Mucosa of descending colon (tissue), 3 donors: ENCODE measurements at regions not wholly inside any gene's neighbourhood (a gene's known extent, or its start where the extent isn't known, plus 50 kb on each side); places are given as distances from the start of the nearest gene placed in this dataset.

Experiments
- ATAC-seq: fragments of 200-7000 bp; cut with Tn5 transposase; one replicate; pipeline ENCODE4 v1.9.1; 2020; ENCODE audit warnings: mild to moderate bottlenecking, moderate library complexity
- DNase-seq, 3 donors: peaks; one replicate each; pipeline ENCODE4 v3.0.0-alpha.2; 2020
- H3K36me3 ChIP-seq: fragments of 200-600 bp; one replicate; pipeline ENCODE4 v1.8.0; 2021; ENCODE audit warnings: low read depth, mild to moderate bottlenecking
- H3K4me1 ChIP-seq: fragments of 200-600 bp; one replicate; pipeline ENCODE4 v1.8.0; 2021; ENCODE audit warnings: low read depth, mild to moderate bottlenecking
- H3K4me3 ChIP-seq: fragments of 200-600 bp; one replicate; pipeline ENCODE4 v1.8.0; 2021; ENCODE audit warnings: mild to moderate bottlenecking
- H3K9me3 ChIP-seq: fragments of 200-600 bp; one replicate; pipeline ENCODE4 v1.8.0; 2021; ENCODE audit warnings: mild to moderate bottlenecking
- CTCF ChIP-seq: fragments of 200-600 bp; IDR thresholded peaks from one replicate; pipeline ENCODE4 v1.8.0; 2022; ENCODE audit warnings: antibody characterized with exemption, mild to moderate bottlenecking
- intact Hi-C, 2 donors: fragments of 100-400 bp; cut with DNase I in 1 of 2; cut with micrococcal nuclease in 1 of 2; formaldehyde crosslinking; loops; one replicate each; pipeline versions ENCODE4 v1.11.0 to v1.11.1; 2022; cut with DNase I, micrococcal nuclease
- donor health status: DM: no; HTN: no; CAD: no; lungs with moderate emphysema.
- donor health status: DM: no; HTN: no; CAD: no.
- donor health status: DM: no; HTN: yes; CAD: no.

- no peak overlapping the region for H3K4me3 ChIP-seq
- DNase-seq (no peak), ATAC-seq (no peak)
- intact Hi-C loops, result no loop called here
- TF ChIP-seq CTCF, result no peak
- H3K36me3 ChIP-seq, result no peaks in the 10 kb centered on the region
- H3K4me1 ChIP-seq, result peaks cover 4% of the 10 kb centered on the region
- H3K9me3 ChIP-seq, result no peaks in the 10 kb centered on the region
These were observed 393.8 kb downstream of the PLK2 start for GRCh38 chr5:58066076-58066475.

- Histone ChIP-seq H3K36me3 (no peaks in the 10 kb centered on the region), H3K4me3 (no peak overlapping the region), H3K4me1 (peaks cover 4% of the 10 kb centered on the region), H3K9me3 (no peaks in the 10 kb centered on the region)
- DNase-seq (no peak), ATAC-seq (no peak)
- no peak for TF ChIP-seq CTCF
- intact Hi-C loops, result no loop called here
These were observed 395.1 kb downstream of the PLK2 start for GRCh38 chr5:58064801-58065200.

GRCh38 chr5:58060996-58061395 is 398.9 kb downstream of the PLK2 start:
- Histone ChIP-seq H3K4me1 (no peaks in the 10 kb centered on the region), H3K9me3 (no peaks in the 10 kb centered on the region), H3K4me3 (no peak overlapping the region), H3K36me3 (no peaks in the 10 kb centered on the region)
- intact Hi-C loops, result no loop called here
- DNase-seq, result no peak
- ATAC-seq, result no peak
- TF ChIP-seq CTCF, result no peak

GRCh38 chr5:58057324-58057723 is 402.6 kb downstream of the PLK2 start:
- no peak for TF ChIP-seq CTCF
- intact Hi-C loops, result no loop called here
- H3K4me3 ChIP-seq, result no peak overlapping the region
- H3K36me3 ChIP-seq, result no peaks in the 10 kb centered on the region
- H3K9me3 ChIP-seq, result no peaks in the 10 kb centered on the region
- DNase-seq (no peak), ATAC-seq (no peak)
- H3K4me1 ChIP-seq, result no peaks in the 10 kb centered on the region

GRCh38 chr5:58056546-58056945 is 403.3 kb downstream of the PLK2 start:
- no peaks in the 10 kb centered on the region for H3K36me3 ChIP-seq
- intact Hi-C loops, result no loop called here
- peak in 1 of 3 donors; percentile 39 for DNase-seq
- TF ChIP-seq CTCF, result no peak
- no peaks in the 10 kb centered on the region for H3K4me1 ChIP-seq
- no peaks in the 10 kb centered on the region for H3K9me3 ChIP-seq
- peak; percentile 40 for ATAC-seq
- H3K4me3 ChIP-seq, result no peak overlapping the region

- no peaks in the 10 kb centered on the region for H3K36me3 ChIP-seq
- TF ChIP-seq CTCF, result no peak
- H3K4me1 ChIP-seq, result no peaks in the 10 kb centered on the region
- H3K9me3 ChIP-seq, result no peaks in the 10 kb centered on the region
- DNase-seq (no peak), ATAC-seq (no peak)
- intact Hi-C loops, result no loop called here
- H3K4me3 ChIP-seq, result no peak overlapping the region
These were observed 405.9 kb downstream of the PLK2 start for GRCh38 chr5:58054018-58054417.
